AML-193 (cell line): ENCODE measurements at regions not wholly inside any gene's neighbourhood (a gene's known extent, or its start where the extent isn't known, plus 50 kb on each side); places are given as distances from the start of the nearest gene placed in this dataset.

Source experiments
- DNase-seq, 2 experiments: peaks; one replicate each; lab custom pipeline; 2025; lab: John Stamatoyannopoulos, UW

DNA sequence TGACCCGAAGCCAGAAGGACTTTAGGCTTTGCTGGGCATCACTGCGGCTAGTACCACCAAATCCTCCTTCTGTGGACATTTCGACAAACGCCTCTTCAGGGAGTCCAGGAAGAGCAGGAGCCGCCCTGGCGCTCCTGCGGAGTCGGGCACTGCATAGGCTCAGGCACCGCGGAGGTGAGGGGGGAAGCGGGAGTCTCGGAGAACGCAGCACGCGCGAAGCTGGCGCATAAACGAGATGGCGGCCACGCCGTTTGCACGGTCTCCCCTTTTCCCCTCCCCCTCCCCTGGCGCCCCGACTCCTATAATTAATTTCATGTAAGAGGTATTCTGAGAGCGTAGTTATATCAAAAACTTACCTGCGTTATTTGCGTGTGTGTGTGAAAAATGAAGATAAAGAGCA, 137.8 kb upstream of the GAS1 start:
- DNase-seq = no peak

DNA sequence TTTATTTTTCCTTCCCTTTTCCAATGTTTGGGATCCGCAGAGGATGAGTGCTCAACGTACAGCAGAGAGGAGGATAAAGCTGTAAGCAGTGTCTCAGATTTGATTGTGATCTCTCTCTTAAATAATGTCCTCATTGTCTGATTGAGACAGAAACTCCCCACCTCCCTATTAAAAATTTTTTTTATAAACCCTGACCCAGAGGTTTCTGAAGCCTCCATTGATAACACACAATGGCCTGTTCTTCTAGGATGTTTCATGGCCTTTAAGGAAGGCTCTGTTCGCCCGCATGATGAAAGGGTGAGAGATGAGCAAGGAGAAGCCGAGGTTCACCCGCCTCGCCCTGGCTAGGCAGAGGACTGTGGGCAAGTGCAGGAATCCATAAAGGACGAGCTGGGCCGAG, 138.2 kb upstream of the GAS1 start:
- DNase-seq = no peak

- DNase-seq = no peak
These were observed 139.0 kb upstream of the GAS1 start for GRCh38 chr9:87086221-87086818.

DNA sequence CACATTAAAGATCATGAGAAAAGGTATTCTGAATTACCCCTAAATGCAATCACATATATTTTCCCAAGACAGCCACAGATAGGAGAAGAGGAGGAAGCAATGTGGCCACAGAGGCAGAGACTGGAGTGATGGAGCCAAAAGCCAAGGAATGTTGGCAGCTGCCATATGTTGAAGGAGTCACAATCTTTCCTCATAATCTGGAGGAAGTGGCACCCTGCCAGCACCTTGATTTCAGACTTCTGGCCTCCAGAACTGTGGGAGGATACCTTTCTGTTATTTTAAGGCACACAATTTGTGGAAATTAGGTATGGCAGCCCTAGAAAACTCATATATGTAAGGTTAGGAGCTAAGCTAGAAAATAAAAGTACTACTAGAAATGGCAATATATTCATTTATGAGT, 139.9 kb upstream of the GAS1 start:
- DNase-seq = no peak

GRCh38 chr9:87088192-87088591, 140.9 kb upstream of the GAS1 start:
- DNase-seq = no peak

DNA sequence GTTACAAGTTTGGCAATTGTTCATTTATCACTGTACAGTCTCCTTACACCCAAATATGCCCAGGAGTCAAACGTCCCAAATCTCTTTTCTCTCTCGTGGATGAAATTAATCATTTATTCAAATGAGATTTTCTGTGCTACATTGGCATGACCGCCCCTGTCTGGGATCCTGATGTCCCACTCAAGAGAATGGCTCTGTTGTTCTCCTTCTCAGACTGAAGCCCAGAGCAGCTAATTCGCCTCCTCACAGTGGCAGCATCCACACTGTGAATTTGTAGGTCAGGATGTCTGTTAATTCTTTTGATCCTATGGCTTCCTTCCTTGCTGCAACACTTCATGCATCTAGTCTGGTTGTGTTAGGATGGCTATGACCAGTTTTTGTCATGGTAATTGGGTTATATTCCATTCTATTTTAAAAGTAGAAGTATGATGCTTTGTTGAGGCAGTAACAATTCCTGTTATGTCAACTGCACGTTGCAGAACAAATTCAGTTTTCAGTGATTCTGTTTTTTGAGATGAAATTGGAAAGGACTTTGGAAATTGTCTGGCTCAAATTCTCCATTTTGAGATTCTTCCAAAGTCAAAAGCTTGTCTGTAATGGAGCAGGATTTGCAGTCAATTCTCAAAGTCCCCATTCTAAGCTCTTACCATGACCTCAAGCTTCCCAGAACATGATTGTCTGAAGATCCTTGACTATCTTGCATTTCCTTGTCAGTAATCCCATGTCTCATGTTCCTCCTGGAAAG, 141.5 kb upstream of the GAS1 start:
- no peak for DNase-seq

DNA sequence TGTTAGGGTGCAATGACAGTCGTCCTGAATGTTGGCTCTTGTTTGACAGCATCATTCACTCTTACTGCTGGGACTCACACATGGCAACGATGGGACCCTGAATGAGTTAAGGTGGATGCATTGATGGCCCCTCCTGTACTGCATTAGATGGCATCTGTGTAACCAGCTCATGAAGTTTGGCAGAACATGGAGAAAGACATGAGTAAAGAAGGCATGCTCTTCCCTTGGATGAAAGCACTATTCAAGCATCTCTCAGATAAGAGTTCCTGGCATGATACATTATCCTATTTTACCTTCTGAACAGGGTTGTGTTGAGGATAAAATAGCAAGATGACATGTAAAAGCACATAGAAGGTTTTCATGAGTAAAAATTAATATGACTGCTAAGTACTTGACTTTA, 142.2 kb upstream of the GAS1 start:
- DNase-seq = no peak

DNA sequence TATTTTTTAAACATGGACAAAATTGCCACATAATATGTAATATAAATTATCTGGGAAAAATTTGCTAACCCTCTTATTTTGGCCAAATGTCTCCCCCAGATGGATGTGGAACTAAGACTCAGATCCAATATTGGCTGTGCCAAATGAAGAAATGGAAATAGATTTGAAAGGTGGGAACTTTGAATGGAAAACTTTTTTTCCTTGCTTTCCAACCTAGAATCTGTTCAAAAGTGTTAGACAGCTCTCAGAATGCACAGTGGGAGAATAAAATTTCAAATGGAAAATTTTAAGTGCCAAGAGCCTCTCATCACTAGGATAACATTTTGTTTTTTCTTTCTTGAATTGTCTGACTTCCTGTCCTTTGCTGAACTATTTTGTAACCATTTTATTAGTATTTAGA, 142.6 kb upstream of the GAS1 start:
- no peak for DNase-seq

GRCh38 chr9:87093777-87094176, 146.5 kb upstream of the GAS1 start:
- DNase-seq = no peak

- DNase-seq = no peak
These were observed 148.6 kb upstream of the GAS1 start for GRCh38 chr9:87095951-87096350.

DNA sequence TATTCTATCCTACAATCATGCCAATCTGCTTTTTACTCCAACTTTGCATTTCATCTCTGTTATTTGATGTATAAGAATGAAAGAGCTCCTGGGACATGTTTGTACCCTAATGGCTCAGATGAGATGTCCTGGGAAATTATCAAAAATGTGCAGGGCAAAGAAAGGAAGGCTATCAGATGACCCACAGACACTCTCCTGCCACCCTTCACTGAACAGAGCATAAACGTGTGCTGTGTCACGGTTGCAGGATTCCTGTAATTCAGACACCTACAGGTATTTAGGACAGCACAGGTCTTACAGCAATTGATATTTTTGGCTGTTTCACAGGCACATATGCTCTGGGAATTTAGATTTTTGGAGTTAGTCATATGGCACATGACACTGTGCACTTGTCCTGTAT, 149.2 kb upstream of the GAS1 start:
- DNase-seq = no peak

DNA sequence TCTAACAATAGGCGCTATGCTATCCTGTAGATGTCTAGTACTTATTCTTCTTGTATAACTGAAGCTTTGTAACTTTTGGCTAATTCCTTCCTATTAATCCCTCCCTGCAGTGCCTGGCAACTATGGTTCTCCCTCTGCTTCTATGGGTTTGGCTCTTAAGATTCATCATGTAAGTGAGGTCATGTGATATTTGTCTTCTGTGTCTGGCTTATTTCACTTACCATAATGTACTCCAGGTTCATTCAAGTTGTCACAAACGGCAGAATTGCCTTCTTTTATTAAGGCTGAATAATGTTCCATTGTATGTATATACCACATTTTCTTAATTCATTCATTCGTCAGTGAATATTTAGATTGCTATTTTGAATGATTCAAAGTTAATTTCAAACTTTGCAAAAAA, 149.9 kb upstream of the GAS1 start:
- no peak for DNase-seq

- no peak for DNase-seq
These were observed 152.1 kb upstream of the GAS1 start for GRCh38 chr9:87099407-87099806.

DNA sequence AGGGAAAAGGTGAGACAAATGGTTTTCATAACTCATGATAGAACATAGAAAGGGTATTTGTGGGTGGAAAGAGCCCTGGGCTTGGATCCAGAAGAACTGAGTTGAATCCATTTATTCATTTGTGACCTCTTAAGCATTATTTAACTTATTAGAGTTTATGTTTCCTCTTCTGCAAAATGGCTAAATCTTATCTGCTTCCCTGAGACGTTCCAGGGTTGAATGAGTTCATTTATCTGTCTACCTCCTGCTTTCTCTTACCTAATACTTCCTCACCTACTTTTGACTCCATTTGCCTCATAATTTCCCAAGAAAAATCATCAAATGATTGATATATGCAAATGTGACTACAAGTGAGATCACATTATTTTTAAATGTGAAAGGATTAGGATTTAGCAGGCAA, 152.7 kb upstream of the GAS1 start:
- DNase-seq = no peak

DNA sequence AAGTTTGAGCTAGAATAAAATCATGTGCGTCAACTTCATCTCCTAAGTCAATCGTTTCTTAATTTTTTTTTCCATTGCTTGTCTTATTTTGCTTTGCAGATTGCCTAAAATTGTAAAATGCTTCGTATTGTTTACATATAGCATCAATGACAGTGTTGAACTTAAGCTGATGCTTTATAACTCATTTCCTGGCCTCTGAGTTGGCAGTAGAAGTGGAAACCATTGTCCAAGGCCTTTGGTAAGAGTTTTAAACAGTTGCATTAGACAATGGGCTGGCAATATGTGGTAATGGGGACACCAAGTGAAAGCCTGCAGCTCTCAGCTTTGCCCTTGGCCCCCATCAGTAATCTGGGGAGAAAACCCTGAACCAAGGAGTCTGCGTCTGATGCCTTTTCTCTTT, 154.8 kb upstream of the GAS1 start:
- DNase-seq = no peak

DNA sequence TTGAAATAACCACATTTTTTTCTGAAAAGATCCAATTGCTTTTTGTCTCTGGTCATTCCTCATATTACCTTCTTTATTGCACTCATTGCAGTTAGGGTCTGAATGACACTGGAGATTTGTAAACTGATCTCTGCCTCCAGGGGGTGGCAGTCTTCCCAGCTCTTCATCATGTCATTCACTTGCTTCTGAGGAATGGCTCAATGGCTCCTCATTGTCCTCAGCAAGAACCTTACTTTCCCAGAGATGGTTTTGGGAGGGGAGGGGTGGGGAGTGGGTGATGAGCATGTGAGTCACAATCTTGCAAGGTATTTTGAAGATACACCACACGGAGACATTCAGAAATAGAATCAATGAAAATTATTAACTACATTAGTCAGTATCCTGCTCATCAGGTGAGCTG, 159.8 kb upstream of the GAS1 start:
- no peak for DNase-seq

- DNase-seq = no peak
These were observed 161.4 kb upstream of the GAS1 start for GRCh38 chr9:87108661-87109060.

GRCh38 chr9:87109231-87109631, 161.9 kb upstream of the GAS1 start:
- DNase-seq = no peak

DNA sequence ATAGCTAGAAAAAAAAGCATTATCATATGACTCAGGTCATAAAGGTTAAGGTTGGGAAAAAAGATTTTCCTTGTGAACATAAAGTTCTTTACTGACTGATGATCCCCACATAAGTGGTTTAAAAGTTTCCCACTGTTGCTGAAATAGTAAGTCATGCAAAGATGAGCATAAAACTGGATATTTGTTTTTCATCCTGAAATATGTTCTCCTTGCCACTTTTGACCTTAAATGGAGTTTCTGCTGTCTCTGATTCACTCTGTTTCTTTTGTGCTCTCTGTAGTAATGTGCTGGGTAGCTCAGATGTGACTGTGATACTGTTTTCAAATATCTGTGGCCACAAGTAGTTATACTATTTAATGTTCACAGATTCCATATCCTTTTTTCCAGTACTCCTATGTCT, 162.5 kb upstream of the GAS1 start:
- DNase-seq = no peak

GRCh38 chr9:87111010-87111409, 163.7 kb upstream of the GAS1 start:
- DNase-seq = no peak

- DNase-seq = no peak
These were observed 165.3 kb upstream of the GAS1 start for GRCh38 chr9:87112656-87113055.

GRCh38 chr9:87113874-87114273, 166.6 kb upstream of the GAS1 start:
- no peak for DNase-seq

DNA sequence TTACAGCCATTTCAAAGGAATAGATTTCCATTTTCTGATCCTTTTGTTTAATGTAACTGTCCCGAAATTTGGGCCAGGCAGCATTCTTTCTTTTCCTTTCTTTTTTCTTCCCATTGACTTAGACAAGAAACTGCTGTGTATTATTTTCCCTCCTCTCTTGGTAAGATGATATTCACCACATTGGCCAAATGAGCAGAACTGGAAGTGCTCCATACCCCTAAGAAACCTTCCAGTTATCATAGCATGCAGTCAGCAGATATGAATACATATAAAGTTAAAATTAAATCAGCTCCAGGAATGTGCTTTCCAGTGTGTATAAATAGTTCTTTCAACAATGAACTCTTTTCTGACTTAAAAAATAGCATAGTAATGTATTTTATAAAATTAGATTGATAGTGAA, 168.5 kb upstream of the GAS1 start:
- no peak for DNase-seq

DNA sequence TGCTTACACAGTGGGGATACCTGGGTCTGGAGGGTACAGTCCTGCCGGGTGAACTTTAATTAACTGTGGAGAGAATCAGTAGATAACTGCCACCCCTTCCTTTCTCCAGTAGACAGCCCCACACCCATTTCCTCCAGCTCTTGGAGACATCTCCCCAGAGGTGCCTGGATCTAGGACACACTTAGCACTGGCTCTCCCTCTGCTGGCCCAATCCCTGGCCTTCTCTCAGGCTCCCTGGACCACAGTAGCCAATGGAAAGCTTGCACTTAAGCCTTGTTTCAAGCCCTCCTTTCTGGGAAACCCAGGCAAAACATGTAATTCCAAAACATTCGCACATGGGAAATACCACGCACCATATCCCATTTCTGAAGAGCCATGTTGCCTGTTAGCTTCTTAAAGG, 169.2 kb upstream of the GAS1 start:
- no peak for DNase-seq
